GM21360 (cell line): ENCODE measurements at regions not wholly inside any gene's neighbourhood (a gene's known extent, or its start where the extent isn't known, plus 50 kb on each side); places are given as distances from the start of the nearest gene placed in this dataset.

Experiments used
- ATAC-seq: cut with Tn5 transposase; IDR thresholded peaks from one replicate; pipeline ENCODE4 v1.9.1; 2021; ENCODE audit warnings: mild to moderate bottlenecking, moderate library complexity; ENCODE audit not compliant: unreplicated experiment

DNA sequence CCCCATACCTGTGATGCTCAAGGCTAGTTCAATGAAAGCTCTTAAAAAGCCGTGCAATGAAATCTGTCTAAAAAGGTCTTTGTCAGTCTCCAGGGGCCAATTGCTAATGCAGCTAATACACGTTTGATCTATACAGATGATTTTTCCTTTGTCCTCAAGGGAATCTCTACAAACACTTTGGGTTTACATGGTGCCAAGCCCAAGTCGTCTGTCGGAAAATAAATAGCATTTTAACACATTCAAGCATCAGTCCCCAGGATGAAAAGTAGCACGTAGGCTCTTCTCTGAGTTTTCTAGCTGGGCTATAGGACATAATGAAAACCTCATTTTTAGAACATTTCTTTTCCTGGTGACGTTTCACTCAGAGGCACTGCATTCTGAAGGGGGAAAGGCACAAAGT is 477.4 kb upstream of the WWC1 start:
- ATAC-seq, result no peak

DNA sequence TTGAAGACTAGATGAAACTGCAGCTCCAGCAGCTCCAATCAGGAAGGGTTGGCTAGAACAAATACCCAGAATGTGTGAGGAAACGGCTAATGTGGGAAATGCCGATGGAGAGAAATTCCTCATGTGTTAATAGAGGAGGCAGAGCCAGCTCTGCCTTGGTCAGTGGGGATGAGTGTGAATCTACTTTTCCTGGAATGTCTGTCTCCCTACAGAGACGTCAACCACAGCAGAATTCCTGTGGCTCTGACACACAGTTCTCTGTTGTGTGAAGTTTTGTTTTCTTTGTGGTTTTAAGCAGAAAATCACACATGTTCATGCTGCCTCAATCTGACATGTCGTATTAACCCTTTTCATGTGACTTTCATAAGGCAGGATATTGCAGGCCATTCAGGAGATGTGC is 476.6 kb upstream of the WWC1 start:
- ATAC-seq, result no peak

DNA sequence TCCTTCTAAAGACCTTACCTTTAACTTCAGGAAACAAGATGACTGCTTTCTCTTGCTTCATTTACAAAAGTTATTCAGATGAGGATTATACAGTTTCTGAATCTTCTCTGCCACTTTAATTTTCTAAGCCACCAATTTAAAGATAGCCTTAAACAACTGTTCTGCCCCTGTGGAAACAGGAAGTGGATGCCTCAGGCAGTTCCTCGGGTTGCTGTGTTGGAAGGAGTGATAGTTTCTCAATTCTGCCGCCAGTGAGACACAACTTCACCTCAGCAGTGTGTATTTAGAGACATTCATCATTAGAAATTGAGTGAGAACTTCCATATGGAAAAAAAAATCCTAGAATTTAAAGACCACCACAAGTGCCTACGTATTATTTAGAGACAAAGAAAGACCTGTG is 475.1 kb upstream of the WWC1 start:
- ATAC-seq, result no peak

GRCh38 chr5:167816864-167817263 is 474.6 kb upstream of the WWC1 start:
- ATAC-seq, result no peak

DNA sequence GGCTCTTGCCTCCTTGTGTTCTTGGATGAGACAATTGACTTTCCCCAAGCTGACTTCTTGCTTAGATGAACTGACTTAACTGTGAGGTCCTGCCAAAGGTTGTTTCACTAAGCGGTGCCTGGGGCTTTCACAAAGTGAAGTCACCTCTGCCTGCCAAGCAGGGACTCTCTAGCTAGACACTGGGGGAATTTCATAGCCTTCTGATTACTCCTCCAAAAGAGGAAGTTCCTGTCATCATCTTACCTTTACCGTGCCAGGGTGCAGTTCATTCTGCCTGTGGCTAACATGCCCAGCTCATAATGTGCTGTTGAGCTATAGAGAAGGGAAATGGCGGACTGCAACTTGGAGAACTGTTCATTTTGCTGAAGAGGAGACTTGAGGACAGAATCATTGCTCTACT is 472.0 kb upstream of the WWC1 start:
- peak; percentile 97 for ATAC-seq

DNA sequence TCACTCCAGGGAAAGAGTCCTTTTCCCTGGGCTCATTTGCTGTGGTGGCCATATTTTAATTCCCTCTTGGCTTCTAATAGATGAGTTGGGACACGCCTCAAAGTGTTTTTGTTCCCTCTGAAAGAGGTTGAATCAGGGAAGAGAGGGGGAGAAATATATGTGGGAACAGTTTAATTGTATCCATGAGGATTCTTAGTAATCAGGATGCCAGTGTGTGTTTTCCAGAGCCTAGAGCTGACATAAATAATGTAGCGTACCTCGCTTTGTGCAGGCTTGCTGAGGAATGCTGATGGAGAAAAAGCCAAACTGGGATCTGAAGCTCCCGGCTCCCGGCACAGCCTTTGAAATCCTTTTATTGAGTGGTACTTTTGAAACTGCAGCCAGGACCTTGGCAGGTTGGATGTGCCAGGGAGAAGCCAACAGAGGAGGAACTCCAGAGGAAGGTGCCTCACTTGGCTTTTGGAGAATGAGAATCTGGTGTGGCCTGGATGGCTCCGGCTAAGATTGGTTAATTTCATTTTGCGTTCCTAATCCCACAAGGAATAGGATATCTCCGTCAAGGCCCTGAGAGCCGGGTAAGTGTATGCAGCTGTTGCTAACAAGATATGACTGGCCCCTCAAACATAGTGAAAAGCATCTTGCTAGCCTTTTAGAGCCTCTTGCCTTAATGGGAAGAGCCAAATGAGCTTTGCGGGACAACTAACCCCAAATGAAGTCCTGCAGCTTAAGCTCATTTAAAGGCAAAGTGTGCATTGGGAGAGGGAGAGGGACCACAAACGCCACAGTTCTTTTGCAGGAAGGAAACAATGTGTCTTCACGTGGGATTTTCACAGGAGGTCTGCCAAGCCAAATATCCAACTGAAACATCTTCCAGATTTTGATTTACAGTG is 471.1 kb upstream of the WWC1 start:
- ATAC-seq, result no peak

- no peak for ATAC-seq
Measured at GRCh38 chr5:167821151-167821550, 470.3 kb upstream of the WWC1 start.

- no peak for ATAC-seq
Measured at GRCh38 chr5:167821669-167822068, 469.8 kb upstream of the WWC1 start.

GRCh38 chr5:167822241-167822640 is 469.2 kb upstream of the WWC1 start:
- no peak for ATAC-seq

GRCh38 chr5:167823405-167823804 is 468.0 kb upstream of the WWC1 start:
- ATAC-seq, result no peak

DNA sequence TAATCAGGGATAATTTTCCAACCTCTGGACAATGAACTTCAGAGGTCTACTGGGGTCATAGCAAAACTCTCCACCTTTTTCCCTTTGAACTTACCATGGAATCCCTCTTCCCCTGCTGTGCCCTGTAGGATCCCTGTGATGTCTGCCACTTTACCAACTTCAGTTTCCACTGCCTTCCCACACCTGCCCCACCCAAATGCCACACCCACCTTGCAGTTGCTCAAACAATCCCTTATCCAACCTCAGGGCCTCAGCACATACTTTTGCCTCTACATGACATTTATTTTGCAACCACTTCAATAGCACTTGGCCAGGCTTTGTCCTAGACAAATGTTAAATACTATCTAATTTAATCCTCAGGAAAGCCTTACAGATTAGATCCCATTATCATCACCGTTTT is 463.7 kb upstream of the WWC1 start:
- no peak for ATAC-seq

- ATAC-seq, result no peak
Measured at GRCh38 chr5:167831754-167832504, 459.5 kb upstream of the WWC1 start.

- ATAC-seq, result no peak
Measured at GRCh38 chr5:167832609-167833008, 458.8 kb upstream of the WWC1 start.

- no peak for ATAC-seq
Measured at GRCh38 chr5:167833456-167833855, 458.0 kb upstream of the WWC1 start.

DNA sequence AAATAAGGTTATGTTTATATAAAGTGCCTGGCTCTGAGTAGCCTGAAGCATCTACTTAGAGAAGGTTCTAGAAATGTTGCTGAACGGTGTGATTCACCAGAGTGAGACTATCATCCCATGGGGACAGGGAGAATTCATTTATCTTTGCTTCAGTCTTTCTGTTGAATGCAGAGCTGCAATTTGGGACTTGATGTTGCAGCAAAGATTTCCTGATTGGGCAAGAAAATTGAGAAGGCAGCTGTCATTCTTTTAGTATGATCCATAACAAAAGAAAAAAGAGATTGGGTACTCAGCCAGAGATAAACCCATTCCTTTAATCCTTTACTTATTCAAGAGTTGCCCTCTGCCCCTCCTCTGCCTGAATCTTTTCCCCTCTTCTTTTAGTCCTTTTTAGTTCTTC is 456.3 kb upstream of the WWC1 start:
- no peak for ATAC-seq

GRCh38 chr5:167837127-167837526 is 454.3 kb upstream of the WWC1 start:
- no peak for ATAC-seq

GRCh38 chr5:167839065-167839464 is 452.4 kb upstream of the WWC1 start:
- ATAC-seq, result no peak

DNA sequence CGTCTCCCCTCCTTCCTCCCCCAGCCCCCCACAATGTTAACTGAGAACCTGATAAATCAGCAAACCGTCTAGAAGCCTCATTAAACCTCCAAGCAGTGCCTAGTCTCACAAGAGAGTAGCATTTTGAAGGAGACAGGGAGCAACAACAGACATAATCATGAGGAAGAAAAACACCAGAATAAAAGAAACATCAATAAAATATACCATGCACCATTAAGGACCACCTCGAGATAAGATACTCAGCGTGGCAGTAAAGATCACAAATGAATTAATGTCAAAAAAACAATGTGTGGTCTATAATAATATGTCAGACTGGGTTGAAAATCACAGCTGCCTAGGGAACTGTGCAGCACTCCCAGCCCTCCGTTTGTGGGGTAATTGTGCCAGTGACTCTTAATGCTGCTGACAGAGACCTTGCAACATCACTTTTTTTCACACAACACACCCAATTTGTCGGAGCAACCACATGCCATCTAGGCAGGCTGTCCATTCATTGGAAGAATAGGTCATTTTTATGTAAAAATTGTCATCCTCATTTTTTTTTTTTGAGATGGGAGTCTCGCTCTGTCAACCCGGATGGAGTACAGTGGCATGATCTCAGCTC is 450.8 kb upstream of the WWC1 start:
- ATAC-seq, result no peak

GRCh38 chr5:167843881-167844572 is 447.4 kb upstream of the WWC1 start:
- ATAC-seq, result no peak

DNA sequence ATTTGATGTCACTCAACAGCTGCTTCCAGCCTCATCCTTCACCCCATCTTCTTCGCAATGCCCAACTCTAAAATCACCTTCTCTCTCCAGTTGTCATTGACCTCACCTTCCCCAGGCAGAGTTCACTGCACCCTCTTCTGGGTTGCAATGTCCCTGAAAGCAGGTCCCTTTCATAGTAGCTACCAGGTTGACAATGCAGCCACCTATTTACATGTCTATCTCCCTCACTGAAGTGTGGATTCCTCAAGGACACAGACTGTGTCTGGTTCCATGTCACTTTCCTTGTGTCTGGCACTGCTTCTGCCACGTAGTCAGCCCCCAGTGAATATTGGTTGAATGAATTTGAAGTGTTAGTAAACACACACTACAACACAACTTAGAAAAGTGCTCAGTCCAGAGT is 445.5 kb upstream of the WWC1 start:
- no peak for ATAC-seq

GRCh38 chr5:167849874-167850273 is 441.6 kb upstream of the WWC1 start:
- ATAC-seq, result no peak
